ENCODE measurements at regions not wholly inside any gene's neighbourhood (a gene's known extent, or its start where the extent isn't known, plus 50 kb on each side); places are given as distances from the start of the nearest gene placed in this dataset.

DNA sequence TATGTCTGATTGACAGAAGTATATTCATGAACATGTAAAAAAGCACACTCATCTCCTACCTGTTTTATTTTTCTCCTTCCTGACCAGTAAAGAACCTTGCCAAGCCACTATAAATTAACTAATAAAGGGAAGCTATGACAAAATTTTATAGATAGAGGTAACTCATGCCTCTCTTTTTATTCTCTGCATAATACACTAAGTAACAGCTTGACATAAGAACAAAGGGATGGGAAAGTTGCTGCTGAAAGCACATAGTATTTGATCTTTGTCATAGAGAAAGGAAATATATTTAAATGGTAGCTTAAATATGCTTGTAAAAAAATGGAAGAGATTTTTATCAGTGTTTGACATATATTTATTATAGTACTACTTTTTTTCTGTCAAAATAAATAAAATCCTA is 1065.7 kb upstream of the CDH9 start:
- TF ChIP-seq, protein P1, sequence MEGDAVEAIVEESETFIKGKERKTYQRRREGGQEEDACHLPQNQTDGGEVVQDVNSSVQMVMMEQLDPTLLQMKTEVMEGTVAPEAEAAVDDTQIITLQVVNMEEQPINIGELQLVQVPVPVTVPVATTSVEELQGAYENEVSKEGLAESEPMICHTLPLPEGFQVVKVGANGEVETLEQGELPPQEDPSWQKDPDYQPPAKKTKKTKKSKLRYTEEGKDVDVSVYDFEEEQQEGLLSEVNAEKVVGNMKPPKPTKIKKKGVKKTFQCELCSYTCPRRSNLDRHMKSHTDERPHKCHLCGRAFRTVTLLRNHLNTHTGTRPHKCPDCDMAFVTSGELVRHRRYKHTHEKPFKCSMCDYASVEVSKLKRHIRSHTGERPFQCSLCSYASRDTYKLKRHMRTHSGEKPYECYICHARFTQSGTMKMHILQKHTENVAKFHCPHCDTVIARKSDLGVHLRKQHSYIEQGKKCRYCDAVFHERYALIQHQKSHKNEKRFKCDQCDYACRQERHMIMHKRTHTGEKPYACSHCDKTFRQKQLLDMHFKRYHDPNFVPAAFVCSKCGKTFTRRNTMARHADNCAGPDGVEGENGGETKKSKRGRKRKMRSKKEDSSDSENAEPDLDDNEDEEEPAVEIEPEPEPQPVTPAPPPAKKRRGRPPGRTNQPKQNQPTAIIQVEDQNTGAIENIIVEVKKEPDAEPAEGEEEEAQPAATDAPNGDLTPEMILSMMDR (IDR thresholded peaks at IDR 0.05), result no peak
- TF ChIP-seq POLR2A (IDR thresholded peaks at IDR 0.05), result no peak

All from testis (tissue), 2 donors.